ENCODE measurements at regions not wholly inside any gene's neighbourhood (a gene's known extent, or its start where the extent isn't known, plus 50 kb on each side); places are given as distances from the start of the nearest gene placed in this dataset.

GRCh38 chr20:24046888-24047287 is 58.3 kb upstream of the GGTLC1 start:
- H3K4me3 ChIP-seq: no peak overlapping the region
- intact Hi-C loops (cut with DNase I): no loop called here
- H3K27ac ChIP-seq: no peak overlapping the region
- H3K27me3 ChIP-seq (replicated peaks; ENCODE audit: insufficient read depth): no peaks in the 10 kb centered on the region
- WGBS: 91% methylated on average over 1 of the region's 1 CpG
- H3K36me3 ChIP-seq: no peaks in the 10 kb centered on the region
- no peaks in the 10 kb centered on the region for H3K9me3 ChIP-seq
- TF ChIP-seq POLR2A (IDR thresholded peaks at IDR 0.05) (no peak), POLR2AphosphoS5 (IDR thresholded peaks at IDR 0.05) (no peak), CTCF (IDR thresholded peaks at IDR 0.05) (no peak)
- no peak for DNase-seq (ENCODE audit: low spot score)
- H3K4me1 ChIP-seq (replicated peaks): no peaks in the 10 kb centered on the region

- DNase-seq (ENCODE audit: low spot score): no peak
- Histone ChIP-seq H3K4me3 (no peak overlapping the region), H3K9me3 (no peaks in the 10 kb centered on the region), H3K4me1 (replicated peaks) (no peaks in the 10 kb centered on the region), H3K36me3 (no peaks in the 10 kb centered on the region), H3K27me3 (replicated peaks; ENCODE audit: insufficient read depth) (no peaks in the 10 kb centered on the region), H3K27ac (no peak overlapping the region)
- 77% methylated on average over 10 of the region's 10 CpGs for WGBS
- TF ChIP-seq POLR2A (IDR thresholded peaks at IDR 0.05) (no peak), POLR2AphosphoS5 (IDR thresholded peaks at IDR 0.05) (no peak), CTCF (IDR thresholded peaks at IDR 0.05) (no peak)
- intact Hi-C loops (cut with DNase I): no loop called here
Observed at GRCh38 chr20:24045621-24046318, 57.2 kb upstream of the GGTLC1 start.

GRCh38 chr20:24043294-24043693 is 54.7 kb upstream of the GGTLC1 start:
- intact Hi-C loops (cut with DNase I): no loop called here
- TF ChIP-seq POLR2A (IDR thresholded peaks at IDR 0.05) (no peak), POLR2AphosphoS5 (IDR thresholded peaks at IDR 0.05) (no peak), CTCF (IDR thresholded peaks at IDR 0.05) (no peak)
- no peaks in the 10 kb centered on the region for H3K9me3 ChIP-seq
- H3K4me3 ChIP-seq: no peak overlapping the region
- no peaks in the 10 kb centered on the region for H3K27me3 ChIP-seq (replicated peaks; ENCODE audit: insufficient read depth)
- no peaks in the 10 kb centered on the region for H3K36me3 ChIP-seq
- DNase-seq (ENCODE audit: low spot score): no peak
- H3K4me1 ChIP-seq (replicated peaks): no peaks in the 10 kb centered on the region
- WGBS: 83% methylated on average over 1 of the region's 1 CpG
- no peak overlapping the region for H3K27ac ChIP-seq

GRCh38 chr20:24042646-24043045 is 54.1 kb upstream of the GGTLC1 start:
- Histone ChIP-seq H3K27me3 (replicated peaks; ENCODE audit: insufficient read depth) (no peaks in the 10 kb centered on the region), H3K4me3 (no peak overlapping the region), H3K27ac (no peak overlapping the region), H3K9me3 (no peaks in the 10 kb centered on the region), H3K4me1 (replicated peaks) (no peaks in the 10 kb centered on the region), H3K36me3 (no peaks in the 10 kb centered on the region)
- DNase-seq (ENCODE audit: low spot score): no peak
- TF ChIP-seq POLR2A (IDR thresholded peaks at IDR 0.05) (no peak), CTCF (IDR thresholded peaks at IDR 0.05) (no peak), POLR2AphosphoS5 (IDR thresholded peaks at IDR 0.05) (no peak)
- intact Hi-C loops (cut with DNase I): no loop called here
- WGBS: 91% methylated on average over 3 of the region's 3 CpGs

- Histone ChIP-seq H3K4me3 (no peak overlapping the region), H3K4me1 (replicated peaks) (no peaks in the 10 kb centered on the region), H3K36me3 (no peaks in the 10 kb centered on the region), H3K27ac (no peak overlapping the region), H3K27me3 (replicated peaks; ENCODE audit: insufficient read depth) (no peaks in the 10 kb centered on the region), H3K9me3 (no peaks in the 10 kb centered on the region)
- DNase-seq (ENCODE audit: low spot score): no peak
- intact Hi-C loops (cut with DNase I): no loop called here
- TF ChIP-seq POLR2AphosphoS5 (IDR thresholded peaks at IDR 0.05): no peak
- TF ChIP-seq CTCF (IDR thresholded peaks at IDR 0.05): no peak
- no peak for TF ChIP-seq POLR2A (IDR thresholded peaks at IDR 0.05)
- 94% methylated on average over 1 of the region's 1 CpG for WGBS
Observed at GRCh38 chr20:24040896-24041459, 52.4 kb upstream of the GGTLC1 start.

Measured in prostate gland (tissue), 2 donors.